PC-9 (cell line): ENCODE measurements at regions not wholly inside any gene's neighbourhood (a gene's known extent, or its start where the extent isn't known, plus 50 kb on each side); places are given as distances from the start of the nearest gene placed in this dataset.

ENCODE experiments used
- BruUV-seq: library from RNA; stranded (reverse); fragments of 400-500 nt; replicated peaks from 2 replicates; lab custom pipeline; 2021; lab: Mats Ljungman, UMichigan
- CTCF ChIA-PET: fragments of 300-600 bp; sonication (Branson Sonifier 250); formaldehyde crosslinking; loops from one replicate; lab custom pipeline; 2022; ENCODE audit warnings: antibody characterized with exemption; lab: Charles Lee
- POLR2A ChIA-PET: fragments of 300-600 bp; sonication (Branson Sonifier 250); formaldehyde crosslinking; loops from one replicate; lab custom pipeline; 2022; ENCODE audit warnings: antibody characterized with exemption; ENCODE audit not compliant: unreplicated experiment; lab: Charles Lee
- DNase-seq, 2 experiments: peaks; one replicate each; pipeline versions ENCODE4 v3.0.0 to v3.0.0-alpha.2; 2015 to 2022; ENCODE audit warnings: mixed read lengths in 1 of 2
- H2AFZ ChIP-seq: fragments of 200-600 bp; sonication (generic); 2 replicates; pipeline ENCODE4 v1.8.1; 2017; ENCODE audit warnings: antibody characterized with exemption
- H3F3A ChIP-seq: fragments of 200-600 bp; sonication (generic); 2 replicates; pipeline ENCODE4 v1.8.1; 2017; ENCODE audit warnings: antibody characterized with exemption, mild to moderate bottlenecking, low read depth; ENCODE audit not compliant: insufficient read depth
- H3K27ac ChIP-seq: fragments of 200-600 bp; sonication (generic); 2 replicates; pipeline ENCODE4 v1.6.1; 2016; ENCODE audit warnings: mixed run types
- H3K27me3 ChIP-seq: fragments of 200-600 bp; sonication (generic); 2 replicates; pipeline ENCODE4 v1.6.1; 2016; ENCODE audit warnings: low read depth, mixed run types; ENCODE audit not compliant: insufficient read depth
- H3K36me3 ChIP-seq: fragments of 200-600 bp; sonication (generic); 2 replicates; pipeline ENCODE4 v1.6.1; 2016; ENCODE audit warnings: low read depth, mixed run types
- H3K4me1 ChIP-seq: fragments of 200-600 bp; sonication (generic); replicated peaks from 2 replicates; pipeline ENCODE4 v1.6.1; 2016; ENCODE audit warnings: mixed run types; ENCODE audit not compliant: insufficient read depth
- H3K4me2 ChIP-seq: fragments of 200-600 bp; sonication (generic); 2 replicates; pipeline ENCODE4 v1.6.1; 2017; ENCODE audit warnings: mixed run types
- H3K4me3 ChIP-seq: fragments of 200-600 bp; sonication (generic); 2 replicates; pipeline ENCODE4 v1.6.1; 2016; ENCODE audit warnings: mixed run types
- H3K79me2 ChIP-seq: fragments of 200-600 bp; sonication (generic); 2 replicates; pipeline ENCODE4 v1.6.1; 2017; ENCODE audit warnings: low read depth, mixed run types
- H3K9me2 ChIP-seq: fragments of 200-600 bp; sonication (generic); 2 replicates; pipeline ENCODE4 v1.8.1; 2017; ENCODE audit warnings: mild to moderate bottlenecking; ENCODE audit not compliant: insufficient read depth
- H3K9me3 ChIP-seq: fragments of 200-600 bp; sonication (generic); 2 replicates; pipeline ENCODE4 v1.8.1; 2016; ENCODE audit warnings: low read depth; ENCODE audit not compliant: insufficient read depth
- H4K20me1 ChIP-seq: fragments of 200-600 bp; sonication (generic); 2 replicates; pipeline ENCODE4 v1.8.1; 2017; ENCODE audit not compliant: insufficient read depth
- CTCF ChIP-seq: fragments of 200-600 bp; sonication (generic); conservative IDR thresholded peaks from 2 replicates; pipeline ENCODE4 v1.6.1; 2017; ENCODE audit warnings: mixed run types, antibody characterized with exemption, mild to moderate bottlenecking, moderate library complexity
- EZH2 ChIP-seq: fragments of 200-600 bp; sonication (generic); IDR thresholded peaks from 2 replicates; pipeline ENCODE4 v1.8.0; 2017; ENCODE audit warnings: antibody characterized with exemption, low read depth
- intact Hi-C: fragments of 100-400 bp; cut with micrococcal nuclease; formaldehyde crosslinking; loops from one replicate; pipeline ENCODE4 v1.10.0; 2022; ENCODE audit not compliant: unreplicated experiment

GRCh38 chr3:150136242-150136641, 165.5 kb upstream of the PFN2 start:
- intact Hi-C loops: no loop called here
- H3K9me2 ChIP-seq: no peaks in the 10 kb centered on the region

GRCh38 chr3:150135287-150135721, 164.6 kb upstream of the PFN2 start:
- CTCF ChIA-PET: no interaction called here

More at GRCh38 chr3:150136242-150136641, 165.5 kb upstream of the PFN2 start:
- POLR2A ChIA-PET: no interaction called here
- TF ChIP-seq EZH2 (no peak), CTCF (no peak)
- Histone ChIP-seq H3K9me3 (no peaks in the 10 kb centered on the region), H3K27ac (no peak overlapping the region), H3K79me2 (no peaks in the 10 kb centered on the region), H3K4me2 (no peak overlapping the region), H3K36me3 (no peaks in the 10 kb centered on the region), H3K27me3 (no peaks in the 10 kb centered on the region), H3F3A (no peaks in the 10 kb centered on the region), H2AFZ (no peak overlapping the region), H4K20me1 (no peaks in the 10 kb centered on the region), H3K4me3 (no peak overlapping the region), H3K4me1 (no peaks in the 10 kb centered on the region)
- CTCF ChIA-PET: no interaction called here
- DNase-seq: no peak
- no TSS peak for BruUV-seq

GRCh38 chr3:150133293-150133692, 162.6 kb upstream of the PFN2 start:
- no TSS peak for BruUV-seq

More at GRCh38 chr3:150135287-150135721, 164.6 kb upstream of the PFN2 start:
- Histone ChIP-seq H3K79me2 (no peaks in the 10 kb centered on the region), H3K9me2 (no peaks in the 10 kb centered on the region), H3K9me3 (no peaks in the 10 kb centered on the region), H4K20me1 (no peaks in the 10 kb centered on the region), H3K27me3 (no peaks in the 10 kb centered on the region), H2AFZ (no peak overlapping the region), H3K4me3 (no peak overlapping the region), H3K4me1 (no peaks in the 10 kb centered on the region), H3F3A (no peaks in the 10 kb centered on the region), H3K4me2 (no peak overlapping the region), H3K27ac (no peak overlapping the region), H3K36me3 (no peaks in the 10 kb centered on the region)
- no peak for DNase-seq
- POLR2A ChIA-PET: no interaction called here
- TF ChIP-seq CTCF (no peak), EZH2 (no peak)
- BruUV-seq: no TSS peak
- intact Hi-C loops: no loop called here

More at GRCh38 chr3:150133293-150133692, 162.6 kb upstream of the PFN2 start:
- no peaks in the 10 kb centered on the region for H3K79me2 ChIP-seq
- ChIA-PET POLR2A (interaction anchor here (0.6 kb wide), 1 partner anchor 749 kb away, joined by 9 read pairs; no protein-coding TSS in a partner anchor), CTCF (no interaction called here)
- no peaks in the 10 kb centered on the region for H3K36me3 ChIP-seq
- H3F3A ChIP-seq: no peaks in the 10 kb centered on the region
- H4K20me1 ChIP-seq: no peaks in the 10 kb centered on the region
- H3K4me2 ChIP-seq: no peak overlapping the region
- no peak overlapping the region for H3K27ac ChIP-seq
- H2AFZ ChIP-seq: no peak overlapping the region
- no peak overlapping the region for H3K4me3 ChIP-seq
- H3K9me2 ChIP-seq: no peaks in the 10 kb centered on the region; the same call in 1 of the 2 replicates
- H3K27me3 ChIP-seq: no peaks in the 10 kb centered on the region
- TF ChIP-seq CTCF (no peak), EZH2 (no peak)
- intact Hi-C loops: no loop called here
- H3K9me3 ChIP-seq: no peaks in the 10 kb centered on the region
- no peaks in the 10 kb centered on the region for H3K4me1 ChIP-seq
- DNase-seq: no peak
